Activated B cell treated with CpG ODN at 0.5 μM for 24 hours (primary cell): ENCODE measurements at regions not wholly inside any gene's neighbourhood (a gene's known extent, or its start where the extent isn't known, plus 50 kb on each side); places are given as distances from the start of the nearest gene placed in this dataset.
A peak's percentile ranks its signal among the peaks of the same experiment; 100 is the strongest.

Source experiments
- ATAC-seq: fragments of 200-7000 bp; cut with Tn5 transposase; one replicate; pipeline ENCODE4 v1.10.0; 2021; ENCODE audit warnings: low read depth, mild to moderate bottlenecking, moderate library complexity
- CTCF ChIA-PET: fragments of 350-600 bp; sonication (Branson Sonifier 250); formaldehyde crosslinking; loops from one replicate; lab custom pipeline; 2021; ENCODE audit warnings: antibody characterized with exemption; lab: Charles Lee
- POLR2A ChIA-PET: fragments of 350-600 bp; sonication (Branson Sonifier 250); formaldehyde crosslinking; loops from one replicate; lab custom pipeline; 2021; ENCODE audit warnings: antibody characterized with exemption; lab: Charles Lee
- DNase-seq: peaks from one replicate; pipeline ENCODE4 v3.0.0; 2022
- H3K27ac Mint-ChIP-seq: one replicate; pipeline ENCODE4 v1.8.0; 2020; ENCODE audit warnings: mixed read lengths
- H3K27me3 Mint-ChIP-seq: one replicate; pipeline ENCODE4 v1.8.0; 2021; ENCODE audit warnings: mixed read lengths
- H3K36me3 Mint-ChIP-seq: one replicate; pipeline ENCODE4 v1.8.0; 2021; ENCODE audit warnings: low read depth, mixed read lengths
- H3K4me1 Mint-ChIP-seq: one replicate; pipeline ENCODE4 v1.8.0; 2021; ENCODE audit warnings: mixed read lengths
- H3K4me3 Mint-ChIP-seq: one replicate; pipeline ENCODE4 v1.8.0; 2020; ENCODE audit warnings: mild to moderate bottlenecking, mixed read lengths
- H3K9me3 Mint-ChIP-seq: one replicate; pipeline ENCODE4 v1.8.0; 2020; ENCODE audit warnings: mixed read lengths
- intact Hi-C: fragments of 100-400 bp; cut with micrococcal nuclease; formaldehyde crosslinking; loops from one replicate; pipeline ENCODE4 v1.15.1; 2024
- TF ChIP-seq, protein P1 (sequence below): fragments of 200-600 bp; IDR thresholded peaks from one replicate; pipeline ENCODE4 v1.8.0; 2022; ENCODE audit warnings: antibody characterized with exemption, mild to moderate bottlenecking

DNA sequence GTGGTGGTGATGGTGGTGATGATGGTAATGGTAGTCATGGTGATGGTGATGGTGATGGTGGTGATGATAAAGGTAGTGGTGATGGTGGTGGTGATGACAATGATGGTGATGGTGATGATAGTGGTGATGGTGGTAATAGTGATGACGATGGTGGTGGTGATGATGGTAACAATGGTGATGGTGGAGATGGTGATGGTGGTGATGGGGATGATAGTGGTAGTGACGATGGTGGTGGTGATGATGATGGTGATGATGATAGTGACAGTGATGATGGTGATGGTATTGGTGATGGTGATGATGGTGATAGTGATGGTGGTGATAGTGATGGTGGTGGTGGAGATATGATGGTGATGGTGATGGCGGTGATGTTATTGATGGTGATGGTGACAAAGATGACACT is 108.4 kb upstream of the NKX1-1 start:
- intact Hi-C loops = no loop called here
- H3K9me3 Mint-ChIP-seq = peaks cover 2% of the 10 kb centered on the region
- H3K4me3 Mint-ChIP-seq = no peak overlapping the region
- ATAC-seq (no peak), DNase-seq (no peak)
- H3K27ac Mint-ChIP-seq = no peak overlapping the region
- no peaks in the 10 kb centered on the region for H3K36me3 Mint-ChIP-seq
- H3K4me1 Mint-ChIP-seq = no peaks in the 10 kb centered on the region
- ChIA-PET CTCF (no interaction called here), POLR2A (no interaction called here)
- TF ChIP-seq, protein P1, sequence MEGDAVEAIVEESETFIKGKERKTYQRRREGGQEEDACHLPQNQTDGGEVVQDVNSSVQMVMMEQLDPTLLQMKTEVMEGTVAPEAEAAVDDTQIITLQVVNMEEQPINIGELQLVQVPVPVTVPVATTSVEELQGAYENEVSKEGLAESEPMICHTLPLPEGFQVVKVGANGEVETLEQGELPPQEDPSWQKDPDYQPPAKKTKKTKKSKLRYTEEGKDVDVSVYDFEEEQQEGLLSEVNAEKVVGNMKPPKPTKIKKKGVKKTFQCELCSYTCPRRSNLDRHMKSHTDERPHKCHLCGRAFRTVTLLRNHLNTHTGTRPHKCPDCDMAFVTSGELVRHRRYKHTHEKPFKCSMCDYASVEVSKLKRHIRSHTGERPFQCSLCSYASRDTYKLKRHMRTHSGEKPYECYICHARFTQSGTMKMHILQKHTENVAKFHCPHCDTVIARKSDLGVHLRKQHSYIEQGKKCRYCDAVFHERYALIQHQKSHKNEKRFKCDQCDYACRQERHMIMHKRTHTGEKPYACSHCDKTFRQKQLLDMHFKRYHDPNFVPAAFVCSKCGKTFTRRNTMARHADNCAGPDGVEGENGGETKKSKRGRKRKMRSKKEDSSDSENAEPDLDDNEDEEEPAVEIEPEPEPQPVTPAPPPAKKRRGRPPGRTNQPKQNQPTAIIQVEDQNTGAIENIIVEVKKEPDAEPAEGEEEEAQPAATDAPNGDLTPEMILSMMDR = no peak
- H3K27me3 Mint-ChIP-seq = peaks cover 16% of the 10 kb centered on the region

DNA sequence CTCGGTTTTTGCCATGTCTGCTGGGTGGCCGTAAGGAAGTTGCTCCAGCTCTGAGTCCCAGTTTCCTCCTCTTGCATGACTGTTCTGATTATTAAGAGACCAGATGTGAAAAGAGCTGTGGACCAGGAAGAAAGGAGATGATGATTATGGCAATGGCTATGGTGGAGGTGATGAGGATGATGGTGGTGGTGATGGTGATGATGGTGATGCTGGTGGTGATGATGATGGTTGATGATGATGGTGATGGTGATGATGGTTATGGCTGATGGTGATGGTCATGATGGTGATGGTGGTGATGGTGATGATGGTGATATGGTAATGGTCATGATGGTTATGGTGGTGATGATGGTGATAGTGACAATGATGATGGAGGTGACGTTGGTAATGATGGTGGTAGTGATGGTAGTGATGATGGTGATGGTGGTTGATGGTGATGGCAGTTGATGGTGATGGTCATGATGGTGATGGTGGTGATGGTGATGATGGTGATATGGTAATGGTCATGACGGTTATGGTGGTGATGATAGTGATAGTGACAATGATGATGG is 107.8 kb upstream of the NKX1-1 start:
- ChIA-PET CTCF (interaction anchor here (1.7 kb wide), 1 partner anchor 383 kb away, joined by 7 read pairs; no protein-coding TSS in a partner anchor), POLR2A (no interaction called here)
- DNase-seq (no peak), ATAC-seq (no peak)
- Mint-ChIP-seq H3K27ac (no peak overlapping the region), H3K36me3 (no peaks in the 10 kb centered on the region), H3K27me3 (peaks cover 15% of the 10 kb centered on the region), H3K9me3 (peaks cover 2% of the 10 kb centered on the region), H3K4me1 (no peaks in the 10 kb centered on the region), H3K4me3 (no peak overlapping the region)
- TF ChIP-seq, protein P1 = no peak
- intact Hi-C loops = no loop called here

- Mint-ChIP-seq H3K27ac (no peak overlapping the region), H3K4me3 (no peak overlapping the region), H3K9me3 (peaks cover 2% of the 10 kb centered on the region), H3K27me3 (peaks cover 10% of the 10 kb centered on the region), H3K36me3 (no peaks in the 10 kb centered on the region), H3K4me1 (no peaks in the 10 kb centered on the region)
- POLR2A ChIA-PET = no interaction called here
- TF ChIP-seq, protein P1 = no peak
- DNase-seq = peak; percentile 37
- intact Hi-C loops = no loop called here
- ATAC-seq = peak; percentile 50
- CTCF ChIA-PET = interaction anchor here (1.7 kb wide), 1 partner anchor 382 kb away, joined by 7 read pairs; no protein-coding TSS in a partner anchor
Measured at GRCh38 chr4:1512738-1513660, 106.8 kb upstream of the NKX1-1 start.

GRCh38 chr4:1512051-1512737 is 106.0 kb upstream of the NKX1-1 start:
- ATAC-seq (no peak), DNase-seq (no peak)
- H3K9me3 Mint-ChIP-seq = peaks cover 2% of the 10 kb centered on the region
- peaks cover 6% of the 10 kb centered on the region for H3K27me3 Mint-ChIP-seq
- no peaks in the 10 kb centered on the region for H3K4me1 Mint-ChIP-seq
- POLR2A ChIA-PET = no interaction called here
- CTCF ChIA-PET = no interaction called here
- intact Hi-C loops = no loop called here
- no peak overlapping the region for H3K27ac Mint-ChIP-seq
- H3K4me3 Mint-ChIP-seq = no peak overlapping the region
- no peaks in the 10 kb centered on the region for H3K36me3 Mint-ChIP-seq
- TF ChIP-seq, protein P1 = no peak
